Stimulated activated CD4-positive, alpha-beta T cell treated with anti-CD3 and anti-CD28 coated beads, Interleukin-2, amount 100 ng/mL, for 4 hours (primary cell): ENCODE measurements at regions not wholly inside any gene's neighbourhood (a gene's known extent, or its start where the extent isn't known, plus 50 kb on each side); places are given as distances from the start of the nearest gene placed in this dataset.
"Not testable (repeated sequence)": the region's sequence is repeated elsewhere in the genome, so short reads cannot be mapped to it uniquely, and the experiment has no call there.

Source experiments
- DNase-seq: peaks from one replicate; pipeline ENCODE4 v3.0.0-alpha.2; 2020; ENCODE audit warnings: low read depth

- no peak for DNase-seq
Observed at GRCh38 chr3:110894574-110894973, 177.0 kb upstream of the NECTIN3 start.

- DNase-seq, result no peak
Observed at GRCh38 chr3:110895054-110895453, 176.6 kb upstream of the NECTIN3 start.

DNA sequence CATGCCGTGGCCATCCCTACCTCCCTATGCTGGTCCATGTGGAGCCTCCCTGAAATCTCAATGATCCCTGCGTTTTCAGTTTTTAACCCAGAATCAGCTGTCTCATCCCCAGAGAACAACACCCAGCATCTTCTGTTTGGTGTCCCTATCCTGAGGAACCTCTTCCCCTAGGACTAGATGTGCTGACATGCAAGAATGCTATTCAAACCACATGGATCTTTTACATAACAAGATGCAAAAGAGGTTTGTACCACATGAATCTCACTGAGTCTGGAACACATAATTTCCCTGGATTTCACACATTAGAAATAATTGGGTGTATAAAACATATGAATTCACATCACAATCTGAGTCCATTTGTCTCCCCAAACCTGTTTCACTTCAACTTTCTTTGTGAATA is 174.6 kb upstream of the NECTIN3 start:
- no peak for DNase-seq

- DNase-seq, result no peak
Observed at GRCh38 chr3:110900576-110900975, 171.0 kb upstream of the NECTIN3 start.

GRCh38 chr3:110901536-110901935 is 170.1 kb upstream of the NECTIN3 start:
- DNase-seq, result no peak

- no peak for DNase-seq
Observed at GRCh38 chr3:110902453-110903085, 169.0 kb upstream of the NECTIN3 start.

GRCh38 chr3:110903771-110904519 is 167.7 kb upstream of the NECTIN3 start:
- DNase-seq, result no peak

GRCh38 chr3:110904520-110904890 is 167.1 kb upstream of the NECTIN3 start:
- no peak for DNase-seq

- DNase-seq, result no peak
Observed at GRCh38 chr3:110905121-110905520, 166.5 kb upstream of the NECTIN3 start.

- DNase-seq, result no peak
Observed at GRCh38 chr3:110909839-110910238, 161.8 kb upstream of the NECTIN3 start.

DNA sequence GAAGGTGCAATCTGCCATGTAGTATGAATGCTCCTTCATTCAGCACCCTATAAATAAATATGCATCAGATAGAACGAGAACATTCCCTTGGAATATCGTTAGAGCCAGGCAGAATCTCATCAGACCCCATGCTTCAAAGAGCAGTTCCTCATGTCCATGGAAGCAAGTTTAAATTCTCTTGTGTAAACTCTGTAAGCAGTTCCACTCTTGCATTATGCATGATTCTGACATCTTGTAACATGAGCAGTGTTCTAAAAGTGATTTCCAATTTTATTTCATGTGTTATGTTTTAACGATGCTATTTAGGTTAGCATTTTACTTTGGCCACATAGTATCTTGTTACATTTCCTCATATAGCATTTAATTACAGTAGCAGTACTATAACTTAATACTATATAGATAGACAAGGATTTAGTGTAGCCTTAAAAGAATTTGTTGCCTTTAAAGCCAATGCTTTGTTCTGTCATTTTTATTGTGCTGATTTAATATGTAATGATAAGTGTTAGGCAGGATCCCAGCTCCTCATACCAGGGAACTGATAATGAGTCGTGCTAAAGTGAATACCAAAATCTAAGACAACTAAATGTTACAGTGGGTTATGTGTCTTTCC is 161.2 kb upstream of the NECTIN3 start:
- no peak for DNase-seq

DNA sequence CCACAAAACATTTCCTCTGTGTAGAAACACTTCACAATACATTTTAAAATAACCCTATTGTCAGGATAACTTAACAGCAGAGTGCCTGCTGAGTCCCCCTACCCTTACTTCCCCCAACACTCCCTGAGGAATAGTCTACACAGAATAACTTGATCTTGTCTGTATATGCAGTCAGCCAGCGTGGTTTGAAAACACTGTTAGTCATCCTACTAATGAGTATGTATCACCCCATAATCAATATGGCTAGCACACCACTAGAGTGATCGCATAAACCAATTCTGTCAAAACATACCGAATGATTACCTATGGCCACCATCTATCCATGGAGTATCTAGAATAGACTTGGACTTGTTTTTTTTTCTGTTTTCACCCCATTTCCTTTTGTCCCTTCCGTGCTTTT is 152.7 kb upstream of the NECTIN3 start:
- DNase-seq, result no peak

DNA sequence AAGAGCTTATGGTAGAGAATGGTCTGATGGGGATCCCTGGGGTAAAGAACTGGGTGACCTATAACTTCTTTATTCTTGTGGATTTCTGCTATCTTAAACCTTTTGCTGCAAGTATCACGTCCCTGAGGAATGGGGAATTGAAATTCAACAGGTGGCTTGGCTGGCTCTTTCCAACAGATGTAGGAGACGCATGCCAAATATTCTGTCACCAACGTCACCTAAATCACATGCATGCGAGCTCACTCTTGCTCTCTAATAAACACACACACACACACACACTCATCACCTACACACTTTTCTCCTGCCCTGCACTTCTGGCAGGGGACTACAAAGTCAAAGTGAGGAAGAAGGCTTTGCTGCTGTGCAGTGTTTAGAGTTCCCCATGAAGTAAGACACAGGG is 145.8 kb upstream of the NECTIN3 start:
- no peak for DNase-seq

DNA sequence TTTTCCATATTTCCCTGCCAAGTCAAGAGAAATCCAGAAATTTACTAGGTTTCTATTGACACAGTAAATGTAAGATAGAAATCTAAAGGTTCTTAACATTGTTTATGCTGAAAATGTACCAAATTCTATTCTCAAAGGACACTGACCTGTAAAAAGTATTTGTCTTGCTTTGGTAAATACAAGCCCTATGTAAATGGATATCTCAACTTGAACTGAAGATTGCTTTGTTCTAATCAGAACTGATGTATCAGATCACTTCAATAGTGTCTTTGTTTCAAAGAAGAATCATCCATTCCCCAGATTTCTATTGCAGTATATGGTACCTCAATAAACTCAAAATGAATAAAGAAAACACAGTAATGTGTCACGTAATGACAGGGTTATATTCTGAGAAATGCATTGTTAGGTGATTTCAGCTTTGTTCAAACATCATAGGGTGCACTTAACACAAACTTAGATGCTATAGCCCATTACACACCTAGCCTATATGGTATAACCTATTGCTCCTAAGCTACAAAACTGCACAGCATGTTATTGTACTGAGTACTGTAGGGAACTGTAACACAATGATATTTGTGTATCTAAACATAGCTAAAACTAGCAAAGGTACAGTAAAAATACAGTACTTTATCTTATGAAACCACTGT is 143.5 kb upstream of the NECTIN3 start:
- DNase-seq, result no peak

GRCh38 chr3:110929816-110930215 is 141.8 kb upstream of the NECTIN3 start:
- no peak for DNase-seq

DNA sequence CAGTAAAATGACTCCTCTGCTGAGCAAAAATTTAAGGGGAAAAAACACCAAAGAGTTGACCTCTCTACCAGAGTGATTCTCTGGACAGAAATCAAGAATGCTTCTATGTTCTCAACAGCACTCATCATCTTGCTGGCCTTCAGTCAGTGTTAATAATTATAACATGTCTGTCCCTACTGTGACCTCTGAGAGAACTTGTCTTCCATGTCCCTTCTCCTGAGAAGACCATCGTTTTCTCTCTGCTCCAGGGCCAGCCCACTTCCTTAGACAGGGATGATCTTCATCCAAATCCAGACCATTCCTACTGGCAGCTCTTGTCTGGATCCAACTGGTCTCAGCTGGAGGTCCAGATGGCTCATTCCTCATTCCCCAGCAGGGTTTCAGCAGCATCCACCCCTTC is 139.0 kb upstream of the NECTIN3 start:
- DNase-seq, result no peak

GRCh38 chr3:110933821-110934426 is 137.7 kb upstream of the NECTIN3 start:
- no peak for DNase-seq

DNA sequence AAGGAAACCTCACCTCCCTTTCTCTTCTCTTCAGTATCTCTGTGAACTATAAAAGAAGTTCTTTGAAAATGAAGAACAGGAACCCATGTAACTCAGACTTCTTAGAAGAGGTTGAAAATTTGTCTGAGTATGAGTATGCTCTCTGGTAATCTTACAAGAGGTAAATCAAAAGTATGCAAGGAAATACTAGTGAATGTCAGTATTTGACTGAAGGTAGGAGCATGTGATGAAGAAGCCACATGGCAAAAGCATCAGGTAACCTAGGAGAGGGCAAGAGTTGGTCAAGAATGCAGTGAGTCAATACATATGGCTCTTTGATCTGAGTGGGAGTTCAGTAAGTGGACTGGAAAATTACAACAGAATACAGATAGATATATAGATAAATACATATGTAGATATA is 133.0 kb upstream of the NECTIN3 start:
- no peak for DNase-seq

- no peak for DNase-seq
Observed at GRCh38 chr3:110940055-110940454, 131.6 kb upstream of the NECTIN3 start.

- no peak for DNase-seq
Observed at GRCh38 chr3:110944782-110945181, 126.8 kb upstream of the NECTIN3 start.

GRCh38 chr3:110946810-110947209 is 124.8 kb upstream of the NECTIN3 start:
- DNase-seq, result no peak

- not testable (repeated sequence) for DNase-seq
Observed at GRCh38 chr3:110949194-110949593, 122.4 kb upstream of the NECTIN3 start.
